H1 (cell line): ENCODE measurements at regions not wholly inside any gene's neighbourhood (a gene's known extent, or its start where the extent isn't known, plus 50 kb on each side); places are given as distances from the start of the nearest gene placed in this dataset.
A peak's percentile ranks its signal among the peaks of the same experiment; 100 is the strongest.

Experiments
- CTCF ChIA-PET: fragments of 300-600 bp; sonication (Branson Sonifier 250); formaldehyde crosslinking; loops from one replicate; lab custom pipeline; 2021; ENCODE audit not compliant: partially characterized antibody; lab: Charles Lee
- POLR2A ChIA-PET: fragments of 300-600 bp; sonication (Branson Sonifier 250); formaldehyde crosslinking; loops from one replicate; lab custom pipeline; 2021; ENCODE audit warnings: inconsistent platforms; ENCODE audit not compliant: partially characterized antibody; lab: Charles Lee
- DNase-seq, 2 experiments: peaks; one replicate each; pipeline versions ENCODE4 v3.0.0 to v3.0.0-alpha.2; 2010 to 2022; ENCODE audit warnings: low spot score in 2 of 2, low read depth in 1 of 2, mixed read lengths in 1 of 2
- FAIRE-seq: peaks from 2 replicates; lab custom pipeline; 2011; peaks lifted over from hg19 to GRCh38; lab: Jason Lieb, UNC
- H2AFZ ChIP-seq: 2 replicates; pipeline ENCODE4 v1.8.1; 2012; ENCODE audit warnings: low read length, inconsistent platforms
- H2AK5ac ChIP-seq: 2 replicates; pipeline ENCODE4 v1.6.1; 2013; ENCODE audit warnings: low read depth, low read length
- H2BK120ac ChIP-seq: replicated peaks from 2 replicates; pipeline ENCODE3; 2013; ENCODE audit warnings: low read depth, low read length, inconsistent platforms
- H2BK12ac ChIP-seq: 2 replicates; pipeline ENCODE4 v1.6.1; 2013; ENCODE audit warnings: low read depth, low read length
- H2BK15ac ChIP-seq: 2 replicates; pipeline ENCODE4 v1.6.1; 2013; ENCODE audit warnings: low read length
- H2BK20ac ChIP-seq: 2 replicates; pipeline ENCODE4 v1.6.1; 2013; ENCODE audit warnings: low read length
- H2BK5ac ChIP-seq: 2 replicates; pipeline ENCODE4 v1.6.1; 2013; ENCODE audit warnings: low read depth, low read length
- H3K14ac ChIP-seq: 2 replicates; pipeline ENCODE4 v1.6.1; 2013; ENCODE audit warnings: inconsistent platforms; ENCODE audit not compliant: insufficient read length
- H3K18ac ChIP-seq: 2 replicates; pipeline ENCODE4 v1.6.1; 2013; ENCODE audit warnings: low read length; ENCODE audit errors: extremely low read depth
- H3K23ac ChIP-seq: 2 replicates; pipeline ENCODE4 v1.6.1; 2013; ENCODE audit warnings: inconsistent platforms; ENCODE audit not compliant: insufficient read length
- H3K23me2 ChIP-seq: 2 replicates; pipeline ENCODE4 v1.6.1; 2013; ENCODE audit warnings: low read depth, low read length
- H3K27ac ChIP-seq: 2 replicates; pipeline ENCODE4 v1.6.1; 2011; ENCODE audit warnings: low read depth, low read length, inconsistent platforms
- H3K27me3 ChIP-seq, 4 experiments: replicated peaks in 1 of 4; 1 replicate in 1 of 4; 2 replicates in 3 of 4; pipeline versions ENCODE4 v1.6.1 to v1.8.1; 2011 to 2013; ENCODE audit warnings: low read length in 3 of 4, mild to moderate bottlenecking in 3 of 4, inconsistent platforms in 2 of 4, mixed read lengths in 2 of 4, moderate library complexity in 1 of 4; ENCODE audit not compliant: control insufficient read depth in 3 of 4, insufficient read depth in 3 of 4; ENCODE audit errors: extremely low read depth in 1 of 4
- H3K36me3 ChIP-seq, 4 experiments: 2 replicates each; pipeline versions ENCODE4 v1.6.1 to v1.8.1; 2011 to 2013; ENCODE audit warnings: mild to moderate bottlenecking in 4 of 4, low read length in 3 of 4, moderate library complexity in 2 of 4, control low read depth in 1 of 4, inconsistent platforms in 1 of 4; ENCODE audit not compliant: insufficient read depth in 4 of 4, control insufficient read depth in 2 of 4
- H3K4ac ChIP-seq: replicated peaks from 2 replicates; pipeline ENCODE3; 2013; ENCODE audit warnings: low read length, low read depth, mixed read lengths, inconsistent platforms; ENCODE audit not compliant: insufficient read length
- H3K4me1 ChIP-seq, 4 experiments: replicated peaks in 1 of 4; 1 replicate in 1 of 4; 2 replicates in 3 of 4; pipeline versions ENCODE4 v1.6.1 to v1.8.1; 2011 to 2013; ENCODE audit warnings: low read length in 3 of 4, inconsistent platforms in 2 of 4, mixed read lengths in 1 of 4; ENCODE audit not compliant: insufficient read depth in 4 of 4, control insufficient read depth in 3 of 4
- H3K4me2 ChIP-seq, 2 experiments: 2 replicates each; pipeline versions ENCODE4 v1.6.1 to v1.8.1; 2011 to 2013; ENCODE audit warnings: low read depth in 2 of 2, low read length in 2 of 2, control low read depth in 1 of 2, inconsistent platforms in 1 of 2, mild to moderate bottlenecking in 1 of 2; ENCODE audit not compliant: insufficient read depth in 1 of 2
- H3K4me3 ChIP-seq, 4 experiments: fragments of 200-600, 300-600 bp in 1 of 4; sonication (generic), shearing (Covaris generic), sonication (Bioruptor Twin) in 1 of 4; 2 replicates each; pipeline versions ENCODE4 v1.5.1 to v1.8.1; 2011 to 2016; ENCODE audit warnings: low read length in 4 of 4, low read depth in 3 of 4, control low read depth in 2 of 4, inconsistent platforms in 2 of 4, mild to moderate bottlenecking in 2 of 4, mixed read lengths in 1 of 4, moderate library complexity in 1 of 4; ENCODE audit not compliant: insufficient read depth in 2 of 4; ENCODE audit errors: extremely low read depth in 1 of 4
- H3K56ac ChIP-seq: replicated peaks from 2 replicates; pipeline ENCODE3; 2013; ENCODE audit warnings: low read depth, mild to moderate bottlenecking, mixed read lengths, low read length, inconsistent platforms; ENCODE audit not compliant: insufficient read length
- H3K79me1 ChIP-seq: 2 replicates; pipeline ENCODE4 v1.6.1; 2013; ENCODE audit warnings: low read depth, low read length, control low read depth
- H3K79me2 ChIP-seq, 2 experiments: 2 replicates each; pipeline versions ENCODE4 v1.6.1 to v1.8.1; 2012 to 2013; ENCODE audit warnings: low read length in 2 of 2, mild to moderate bottlenecking in 2 of 2, inconsistent platforms in 1 of 2; ENCODE audit not compliant: insufficient read depth in 2 of 2, control insufficient read depth in 1 of 2
- H3K9ac ChIP-seq, 4 experiments: replicated peaks in 1 of 4; 1 replicate in 1 of 4; 2 replicates in 3 of 4; pipeline versions ENCODE4 v1.6.1 to v1.8.1; 2011 to 2013; ENCODE audit warnings: low read depth in 3 of 4, low read length in 3 of 4, control low read depth in 2 of 4, mild to moderate bottlenecking in 2 of 4, moderate library complexity in 2 of 4, inconsistent platforms in 1 of 4; ENCODE audit errors: extremely low read depth in 1 of 4
- H3K9me3 ChIP-seq, 2 experiments: 2 replicates each; pipeline versions ENCODE4 v1.6.1 to v1.8.1; 2012 to 2013; ENCODE audit warnings: mild to moderate bottlenecking in 2 of 2, moderate library complexity in 2 of 2, control low read depth in 1 of 2, inconsistent platforms in 1 of 2, low read depth in 1 of 2, low read length in 1 of 2, mixed read lengths in 1 of 2; ENCODE audit not compliant: insufficient read depth in 2 of 2
- H4K20me1 ChIP-seq, 2 experiments: replicated peaks in 1 of 2; 2 replicates each; pipeline versions ENCODE3 to v1.8.1; 2011 to 2013; ENCODE audit warnings: inconsistent platforms in 2 of 2, low read length in 2 of 2, mild to moderate bottlenecking in 1 of 2; ENCODE audit not compliant: insufficient read depth in 2 of 2, control insufficient read depth in 1 of 2
- H4K5ac ChIP-seq: 2 replicates; pipeline ENCODE4 v1.6.1; 2013; ENCODE audit warnings: low read length, low read depth, mixed read lengths, inconsistent platforms; ENCODE audit not compliant: insufficient read length
- H4K8ac ChIP-seq: 2 replicates; pipeline ENCODE4 v1.8.0; 2013; ENCODE audit warnings: mild to moderate bottlenecking, moderate library complexity, low read length, inconsistent platforms; ENCODE audit not compliant: insufficient read depth; ENCODE audit errors: extremely low read depth
- H4K91ac ChIP-seq: replicated peaks from 2 replicates; pipeline ENCODE3; 2013; ENCODE audit warnings: low read length, mixed read lengths, inconsistent platforms; ENCODE audit not compliant: insufficient read length
- BACH1 ChIP-seq: IDR thresholded peaks from 2 replicates; pipeline ENCODE4 v1.6.1; 2012; ENCODE audit warnings: low read length, improper control_type of control experiment
- CEBPB ChIP-seq: IDR thresholded peaks from 2 replicates; pipeline ENCODE4 v1.6.1; 2012; ENCODE audit warnings: low read depth, low read length
- EP300 ChIP-seq, 2 experiments: IDR thresholded peaks; 1 replicate in 1 of 2; 2 replicates in 1 of 2; pipeline ENCODE4 v1.6.1; 2011 to 2012; ENCODE audit warnings: low read depth in 2 of 2, low read length in 2 of 2, mild to moderate bottlenecking in 2 of 2, borderline replicate concordance in 1 of 2, inconsistent platforms in 1 of 2, moderate library complexity in 1 of 2
- GABPA ChIP-seq: IDR thresholded peaks from 2 replicates; pipeline ENCODE4 v1.6.1; 2011; ENCODE audit warnings: mild to moderate bottlenecking, low read length, moderate library complexity, borderline replicate concordance; ENCODE audit not compliant: insufficient read depth
- HDAC6 ChIP-seq: IDR thresholded peaks from one replicate; pipeline ENCODE4 v1.7.1; 2012; ENCODE audit warnings: low read depth, mild to moderate bottlenecking, inconsistent platforms, low read length, moderate library complexity
- JUND ChIP-seq: IDR thresholded peaks from 2 replicates; pipeline ENCODE4 v1.6.1; 2011; ENCODE audit warnings: mild to moderate bottlenecking, improper control_type of control experiment, low read length
- KDM1A ChIP-seq: fragments of 200-600, 300-600 bp; sonication (generic); IDR thresholded peaks from 2 replicates; pipeline ENCODE4 v1.7.1; 2016; ENCODE audit warnings: mild to moderate bottlenecking, low read length, borderline replicate concordance
- KDM4A ChIP-seq: IDR thresholded peaks from one replicate; pipeline ENCODE4 v1.7.1; 2012; ENCODE audit warnings: low read depth, mild to moderate bottlenecking, moderate library complexity, low read length, inconsistent platforms; ENCODE audit not compliant: severe bottlenecking
- POLR2AphosphoS5 ChIP-seq: IDR thresholded peaks from 2 replicates; pipeline ENCODE4 v1.6.1; 2011; ENCODE audit warnings: low read depth, low read length
- RNF2 ChIP-seq: fragments of 200-900, 300-1000 bp; sonication (generic); IDR thresholded peaks from 2 replicates; pipeline ENCODE4 v1.7.1; 2016; ENCODE audit warnings: borderline replicate concordance, low read depth, mild to moderate bottlenecking, antibody characterized with exemption, low read length; ENCODE audit not compliant: poor library complexity, severe bottlenecking; ENCODE audit errors: missing control alignments
- SIN3A ChIP-seq, 2 experiments: IDR thresholded peaks in 1 of 2; conservative IDR thresholded peaks in 1 of 2; 2 replicates each; pipeline ENCODE4 v1.6.1; 2011 to 2012; ENCODE audit warnings: low read length in 2 of 2, improper control_type of control experiment in 1 of 2, low read depth in 1 of 2, mild to moderate bottlenecking in 1 of 2
- SIX5 ChIP-seq: IDR thresholded peaks from 2 replicates; pipeline ENCODE4 v1.6.1; 2011; ENCODE audit warnings: mild to moderate bottlenecking, low read depth, low read length
- TAF7 ChIP-seq: optimal IDR thresholded peaks from 2 replicates; pipeline ENCODE3; 2011; ENCODE audit warnings: low read depth, mild to moderate bottlenecking, inconsistent platforms, low read length, moderate library complexity, borderline replicate concordance
- TCF12 ChIP-seq: IDR thresholded peaks from 2 replicates; pipeline ENCODE4 v1.6.1; 2011; ENCODE audit warnings: low read depth, mild to moderate bottlenecking, low read length
- WGBS, 2 experiments: shearing (Covaris generic) in 1 of 2; methylation state at CpG; one replicate each; pipeline versions ENCODE4 v1.1.6 to v1.1.7; 2013 to 2015; ENCODE audit warnings: low lambda C conversion rate in 2 of 2, mixed read lengths in 2 of 2, inconsistent platforms in 1 of 2, low coverage in 1 of 2, missing lambda C conversion rate in 1 of 2; ENCODE audit not compliant: insufficient replicate concordance in 2 of 2, insufficient coverage in 1 of 2, insufficient read length in 1 of 2; ENCODE audit errors: extremely low coverage in 1 of 2, missing lambda C conversion rate in 1 of 2; 5-methylcytosine and 5-hydroxymethylcytosine counted together

- no peak overlapping the region for H3K14ac ChIP-seq
- no peak overlapping the region for H2AK5ac ChIP-seq
- WGBS, 2 experiments: 72% methylated on average over 3 of the region's 3 CpGs; no CpG with 5 or more reads in 1 of the 2 experiments
- H3K9ac ChIP-seq: no peak overlapping the region
- no peak overlapping the region for H2BK120ac ChIP-seq
- H3K18ac ChIP-seq: no peak overlapping the region
- H3K4me3 ChIP-seq: no peak overlapping the region
- H3K27me3 ChIP-seq: no peaks in the 10 kb centered on the region
- peaks cover 0 to 2% of the 10 kb centered on the region in 2 experiments; a peak in 1 of 4 replicates for H3K9me3 ChIP-seq
- no peak overlapping the region for H2BK5ac ChIP-seq
- H4K20me1 ChIP-seq: peaks cover 0 to 2% of the 10 kb centered on the region in 2 experiments
- H3K4ac ChIP-seq: no peak overlapping the region
- H3K79me1 ChIP-seq: no peaks in the 10 kb centered on the region
- no peak for TF ChIP-seq POLR2AphosphoS5
- no peak for TF ChIP-seq GABPA
- no peak for TF ChIP-seq TCF12
- TF ChIP-seq KDM1A: no peak
- no peak for TF ChIP-seq BACH1
- TF ChIP-seq RNF2: no peak
- no peak for TF ChIP-seq SIX5
- no peak for TF ChIP-seq JUND
- TF ChIP-seq KDM4A: no peak
- TF ChIP-seq CEBPB: no peak
- no peak for TF ChIP-seq TAF7
- TF ChIP-seq EP300 (IDR thresholded peaks at IDR 0.05; ENCODE audit: borderline replicate concordance in 1 of 2, low read depth in 2 of 2, low read length in 2 of 2): no peak
- no peak for TF ChIP-seq HDAC6
- no peak for TF ChIP-seq SIN3A (conservative IDR thresholded peaks at IDR 0.05 in 1 of 2, IDR thresholded peaks at IDR 0.05 in 1 of 2; ENCODE audit: low read depth in 1 of 2, low read length in 2 of 2)
- H3K23ac ChIP-seq: no peak overlapping the region
- H2BK20ac ChIP-seq: no peak overlapping the region
- no peak overlapping the region for H2AFZ ChIP-seq
- CTCF ChIA-PET: interaction anchor here (0.6 to 7.7 kb wide), 11 partner anchors 11 to 1915 kb away, joined by 3 to 57 read pairs (median 4); no protein-coding TSS in a partner anchor
- H2BK12ac ChIP-seq: no peak overlapping the region
- no peak overlapping the region for H4K91ac ChIP-seq
- H4K8ac ChIP-seq: no peak overlapping the region
- no peaks in the 10 kb centered on the region for H3K36me3 ChIP-seq
- H3K4me2 ChIP-seq: no peak overlapping the region
- no peaks in the 10 kb centered on the region for H3K79me2 ChIP-seq
- H3K4me1 ChIP-seq: 0 out of 7 replicates have a peak, but pooled peaks cover 0 to 2% (median 0%) of the 10 kb centered on the region in 4 experiments
- no peak overlapping the region for H3K56ac ChIP-seq
- H3K27ac ChIP-seq: no peak overlapping the region
- H3K23me2 ChIP-seq: no peaks in the 10 kb centered on the region
- no peak for FAIRE-seq
- no peak overlapping the region for H4K5ac ChIP-seq
- DNase-seq: peak in 1 of 2 experiments; percentile 6
- H2BK15ac ChIP-seq: no peak overlapping the region
- POLR2A ChIA-PET: no interaction called here
Observed at GRCh38 chr1:5638582-5638981, 353.6 kb downstream of the NPHP4 start.
